ENCODE measurements at regions not wholly inside any gene's neighbourhood (a gene's known extent, or its start where the extent isn't known, plus 50 kb on each side); places are given as distances from the start of the nearest gene placed in this dataset.

DNA sequence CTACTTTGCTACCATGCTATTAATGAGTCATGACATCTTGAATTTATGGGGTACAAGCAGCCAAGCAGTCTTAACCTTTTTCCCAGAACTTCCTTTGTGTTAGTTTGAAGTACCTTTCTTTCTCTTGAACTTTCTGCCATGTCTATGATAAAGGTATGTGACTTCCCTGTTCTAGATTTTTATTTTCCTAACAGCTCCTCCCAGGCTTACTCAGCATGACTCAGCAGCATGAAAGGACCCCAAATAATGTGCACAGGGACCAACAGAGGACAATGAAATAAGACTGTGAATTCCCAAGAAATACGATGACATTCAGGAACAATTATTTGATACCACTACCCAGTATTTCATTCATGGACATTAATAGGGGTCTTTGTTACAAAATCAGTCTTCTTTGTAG lies 60.0 kb downstream of the TTC6 start:
- no peak for TF ChIP-seq EZH2phosphoT487 (IDR thresholded peaks at IDR 0.05; ENCODE audit: borderline replicate concordance, low read depth, low read length)
- TF ChIP-seq, protein P1, sequence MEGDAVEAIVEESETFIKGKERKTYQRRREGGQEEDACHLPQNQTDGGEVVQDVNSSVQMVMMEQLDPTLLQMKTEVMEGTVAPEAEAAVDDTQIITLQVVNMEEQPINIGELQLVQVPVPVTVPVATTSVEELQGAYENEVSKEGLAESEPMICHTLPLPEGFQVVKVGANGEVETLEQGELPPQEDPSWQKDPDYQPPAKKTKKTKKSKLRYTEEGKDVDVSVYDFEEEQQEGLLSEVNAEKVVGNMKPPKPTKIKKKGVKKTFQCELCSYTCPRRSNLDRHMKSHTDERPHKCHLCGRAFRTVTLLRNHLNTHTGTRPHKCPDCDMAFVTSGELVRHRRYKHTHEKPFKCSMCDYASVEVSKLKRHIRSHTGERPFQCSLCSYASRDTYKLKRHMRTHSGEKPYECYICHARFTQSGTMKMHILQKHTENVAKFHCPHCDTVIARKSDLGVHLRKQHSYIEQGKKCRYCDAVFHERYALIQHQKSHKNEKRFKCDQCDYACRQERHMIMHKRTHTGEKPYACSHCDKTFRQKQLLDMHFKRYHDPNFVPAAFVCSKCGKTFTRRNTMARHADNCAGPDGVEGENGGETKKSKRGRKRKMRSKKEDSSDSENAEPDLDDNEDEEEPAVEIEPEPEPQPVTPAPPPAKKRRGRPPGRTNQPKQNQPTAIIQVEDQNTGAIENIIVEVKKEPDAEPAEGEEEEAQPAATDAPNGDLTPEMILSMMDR (conservative IDR thresholded peaks at IDR 0.05; ENCODE audit: low read length), result no peak
